ENCODE measurements at regions not wholly inside any gene's neighbourhood (a gene's known extent, or its start where the extent isn't known, plus 50 kb on each side); places are given as distances from the start of the nearest gene placed in this dataset.
"Not testable (repeated sequence)": the region's sequence is repeated elsewhere in the genome, so short reads cannot be mapped to it uniquely, and the experiment has no call there.

DNA sequence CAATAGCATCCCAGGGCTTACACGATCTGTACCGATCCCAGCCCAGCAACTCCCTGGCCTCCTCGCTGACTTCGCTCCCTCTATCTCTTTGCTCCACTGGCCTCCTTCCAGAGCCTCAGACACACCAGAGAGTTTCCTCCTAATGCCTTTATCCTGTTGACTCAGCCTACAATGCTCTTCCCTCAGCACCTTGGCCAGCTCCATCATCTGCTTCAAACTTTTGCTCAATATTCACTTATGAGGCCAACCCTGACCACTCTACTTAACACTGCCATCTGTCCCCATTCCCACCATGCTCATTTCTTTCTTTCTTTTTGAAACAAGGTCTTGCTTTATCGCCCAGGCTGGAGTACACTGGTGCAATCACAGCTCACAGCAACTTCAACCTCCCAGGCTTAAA lies 180.9 kb downstream of the CEP170 start:
- DNase-seq: not testable (repeated sequence)

DNA sequence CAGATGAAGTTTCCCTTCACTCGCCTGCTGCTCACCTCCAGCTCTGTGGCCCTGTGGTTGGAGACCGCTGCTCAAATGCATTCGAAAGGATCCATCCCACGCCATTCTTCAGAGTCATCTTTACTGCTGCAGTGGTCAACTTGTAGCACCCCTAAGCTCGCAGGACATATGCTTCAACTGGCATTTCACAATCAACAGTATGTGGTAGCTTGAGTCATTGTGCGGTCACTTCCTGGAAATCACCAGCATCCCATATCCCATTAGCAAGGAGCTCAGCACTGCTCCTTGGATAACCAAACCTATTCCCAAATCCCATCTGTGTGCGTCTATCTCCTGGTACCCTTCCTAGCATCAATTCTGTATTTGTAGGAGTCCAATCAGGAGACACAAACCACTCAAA lies 188.0 kb downstream of the CEP170 start:
- not testable (repeated sequence) for DNase-seq

- not testable (repeated sequence) for DNase-seq
These were observed 193.1 kb downstream of the CEP170 start for GRCh38 chr1:243061965-243062364.

DNA sequence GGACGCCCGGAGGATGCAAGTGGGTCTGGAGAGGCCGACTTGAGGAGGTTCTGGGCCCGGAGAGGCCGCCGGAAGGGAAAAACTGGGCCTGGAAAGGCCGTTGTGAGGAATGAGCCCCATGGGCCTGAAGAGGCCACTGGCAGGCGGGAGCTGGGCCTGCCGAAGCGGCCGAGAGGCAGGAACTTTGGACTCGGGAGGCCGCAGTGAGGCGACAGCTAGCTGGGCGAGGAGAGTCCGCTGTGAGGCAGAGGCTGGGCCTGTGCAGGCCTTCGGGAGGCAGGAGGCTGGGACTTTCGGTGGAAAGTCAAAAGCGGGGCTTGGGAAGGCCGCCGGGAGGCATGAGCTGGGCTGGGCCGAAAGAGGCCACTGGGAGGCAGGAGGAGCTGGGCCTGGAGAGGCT lies 199.6 kb downstream of the CEP170 start:
- not testable (repeated sequence) for DNase-seq

GRCh38 chr1:243055091-243055490 lies 200.0 kb downstream of the CEP170 start:
- DNase-seq: not testable (repeated sequence)

- DNase-seq: not testable (repeated sequence)
These were observed 200.4 kb downstream of the CEP170 start for GRCh38 chr1:243054681-243055080.

GRCh38 chr1:243053048-243053447 lies 202.0 kb downstream of the CEP170 start:
- not testable (repeated sequence) for DNase-seq

DNA sequence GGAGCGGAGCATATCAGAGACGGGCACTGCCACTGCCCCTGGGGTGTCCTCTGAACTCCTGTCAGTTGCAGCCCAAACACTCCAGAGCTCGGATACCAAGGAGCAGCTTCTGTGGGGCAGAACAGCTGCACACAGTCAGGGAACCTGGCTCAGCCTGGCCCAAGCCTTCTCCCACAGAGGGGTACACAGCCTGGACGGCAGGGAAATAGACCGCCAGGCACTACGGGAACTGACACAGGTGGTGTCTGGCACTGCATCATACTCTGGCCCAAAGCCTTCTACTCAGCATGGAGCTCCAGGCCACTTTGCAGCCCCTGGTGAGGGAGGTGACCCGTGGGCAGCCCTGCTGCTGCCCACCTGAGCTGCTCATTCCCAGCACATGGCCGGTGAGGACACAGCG lies 204.5 kb downstream of the CEP170 start:
- DNase-seq: not testable (repeated sequence)

DNA sequence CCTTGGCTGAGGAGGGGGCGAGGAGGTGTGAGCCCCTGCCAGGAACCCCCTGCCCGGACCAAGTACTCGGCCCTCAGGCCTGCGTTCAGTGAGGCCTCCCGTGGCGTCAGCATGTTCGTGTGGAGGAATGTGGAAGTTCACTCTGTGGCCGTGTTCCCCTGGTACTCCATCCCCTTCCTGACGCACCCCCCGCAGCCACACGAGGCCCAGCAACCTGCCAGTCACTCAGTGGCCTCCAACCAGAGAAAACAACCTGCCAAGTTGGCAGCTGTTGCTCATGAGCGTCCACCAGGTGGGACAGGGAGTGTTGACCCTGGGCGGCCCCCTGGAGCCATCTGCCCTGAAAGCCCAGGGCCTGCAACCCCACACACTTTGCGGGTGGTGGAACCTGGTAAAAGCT lies 205.4 kb downstream of the CEP170 start:
- DNase-seq: not testable (repeated sequence)

- DNase-seq: not testable (repeated sequence)
These were observed 233.7 kb downstream of the CEP170 start for GRCh38 chr1:243021365-243021764.

DNA sequence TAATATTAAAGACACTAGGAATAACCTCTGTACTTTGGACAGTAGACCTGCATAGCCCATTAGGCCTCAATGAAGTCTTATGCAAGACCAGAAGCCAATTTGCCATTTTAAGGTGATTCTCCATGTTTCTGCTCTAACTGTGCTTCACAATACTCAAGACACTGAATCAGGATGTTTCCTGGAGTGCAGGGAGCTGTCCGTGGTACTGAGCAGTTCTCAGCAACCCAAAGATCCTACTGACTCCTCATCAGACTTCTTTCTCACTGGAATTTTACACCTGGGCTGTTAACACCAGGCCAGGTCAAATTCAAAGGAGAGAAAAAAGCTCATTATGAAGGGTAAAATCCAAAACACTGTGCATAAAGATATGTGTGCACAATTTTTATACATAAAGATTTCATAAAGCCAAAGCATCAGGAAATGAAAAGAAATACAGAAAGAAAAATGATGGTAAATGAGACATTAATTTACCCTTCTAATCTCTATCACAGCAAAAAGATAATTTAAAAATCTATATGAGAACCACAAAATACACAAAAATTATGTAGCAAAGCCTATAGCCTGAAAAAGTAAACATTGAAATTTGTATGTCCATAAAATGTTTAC lies 235.9 kb downstream of the CEP170 start:
- DNase-seq: not testable (repeated sequence)

- DNase-seq: not testable (repeated sequence)
These were observed 244.4 kb downstream of the CEP170 start for GRCh38 chr1:243010719-243011118.

GRCh38 chr1:243001003-243001402 lies 254.1 kb downstream of the CEP170 start:
- not testable (repeated sequence) for DNase-seq

GRCh38 chr1:242992776-242993175 lies 262.3 kb downstream of the CEP170 start:
- DNase-seq: not testable (repeated sequence)

- not testable (repeated sequence) for DNase-seq
These were observed 270.0 kb downstream of the CEP170 start for GRCh38 chr1:242985096-242985495.

DNA sequence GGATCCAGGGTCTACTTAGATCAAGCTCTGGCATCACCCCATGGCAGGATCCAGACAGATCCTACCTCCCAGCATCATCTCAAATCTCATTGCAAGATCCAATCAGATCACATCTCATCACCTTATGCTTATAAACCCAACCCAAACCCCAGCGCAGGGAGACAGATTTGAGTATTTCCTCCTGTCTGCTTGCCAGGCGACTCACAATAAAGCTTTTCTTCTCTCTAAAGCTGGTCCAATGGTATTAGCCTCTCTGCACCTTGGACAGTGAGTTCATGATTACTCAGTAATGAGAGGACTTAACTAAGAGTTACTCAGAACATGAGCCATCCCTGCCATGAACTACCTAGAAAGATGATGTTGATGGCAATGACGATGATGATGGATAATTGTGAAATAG lies 281.7 kb downstream of the CEP170 start:
- DNase-seq: peak; percentile 22

GRCh38 chr1:242966892-242967291 lies 288.2 kb downstream of the CEP170 start:
- no peak for DNase-seq

DNA sequence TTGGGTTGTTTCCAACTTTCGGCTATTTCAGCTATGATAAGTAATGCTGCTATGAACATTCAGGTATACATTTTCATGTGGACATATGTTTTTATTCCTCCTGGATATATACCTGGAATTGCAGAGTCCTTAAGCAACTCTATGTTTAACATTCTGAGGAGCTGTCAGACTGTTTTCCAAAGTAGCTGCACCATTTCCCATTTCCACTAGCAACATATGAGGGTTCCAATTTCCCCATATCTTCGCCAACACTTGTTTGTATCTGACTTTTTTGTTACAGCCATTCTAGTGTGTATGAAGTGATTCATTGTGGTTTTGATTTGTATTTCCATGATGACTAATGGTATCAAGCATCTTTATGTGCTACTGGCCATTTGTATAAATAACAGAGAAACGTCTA lies 295.7 kb downstream of the CEP170 start:
- DNase-seq: not testable (repeated sequence)

DNA sequence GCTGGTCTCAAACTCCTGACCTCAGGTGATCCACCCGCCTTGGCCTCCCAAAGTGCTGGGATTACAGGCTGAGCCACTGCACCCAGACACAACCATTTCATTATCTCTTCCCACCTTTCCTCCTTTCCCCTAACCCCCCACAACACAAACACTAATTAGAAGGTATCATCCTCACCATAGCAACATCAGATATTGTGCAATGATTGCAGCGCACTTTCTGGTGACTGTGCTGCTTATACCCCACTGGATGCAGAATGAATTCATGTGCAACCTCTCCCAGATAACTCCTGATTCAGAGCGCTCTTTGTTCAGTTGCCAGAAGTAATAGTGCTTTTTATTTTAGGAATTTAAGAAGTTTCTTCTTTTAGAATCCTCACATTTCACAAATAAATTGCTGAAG lies 300.1 kb downstream of the CEP170 start:
- not testable (repeated sequence) for DNase-seq

DNA sequence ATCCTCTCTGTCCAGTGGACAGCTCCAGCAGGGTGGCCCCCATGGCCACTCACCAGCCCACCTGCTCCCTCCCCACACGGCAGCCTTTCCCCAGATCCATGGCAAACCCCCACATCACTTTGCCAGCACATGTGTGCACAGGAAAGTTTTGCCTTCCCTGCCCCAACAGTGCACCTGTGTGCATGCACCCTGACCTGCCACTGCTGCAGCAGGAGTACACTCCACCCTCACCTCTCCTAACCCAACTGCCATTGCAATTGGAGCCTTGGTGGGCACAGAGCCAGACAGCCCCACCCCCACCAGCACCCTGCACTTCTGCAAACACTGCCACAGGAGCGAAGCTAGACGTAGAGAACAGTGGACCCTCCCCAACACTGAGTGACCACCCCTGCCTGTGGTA lies 308.9 kb downstream of the CEP170 start:
- no peak for DNase-seq

DNA sequence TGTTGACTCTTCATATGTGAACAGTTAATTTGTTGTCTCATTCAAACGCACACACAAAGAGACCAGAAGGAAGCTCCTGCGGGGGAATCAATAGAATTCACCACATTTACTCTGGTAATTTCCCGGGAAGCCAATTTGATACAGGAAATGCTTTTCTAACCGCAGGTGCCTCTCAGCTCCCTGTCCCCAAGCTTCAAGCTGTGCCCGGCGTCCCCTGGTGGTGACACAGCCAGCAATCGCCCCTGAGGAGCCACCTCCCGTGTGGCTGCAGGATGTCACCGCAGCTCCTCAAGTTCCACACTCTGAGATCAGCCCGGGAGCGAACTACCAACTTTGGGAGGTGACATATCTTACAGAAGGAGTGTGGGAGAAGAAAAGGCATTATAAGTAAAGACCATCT lies 318.4 kb downstream of the CEP170 start:
- DNase-seq: not testable (repeated sequence)

GRCh38 chr1:242924717-242925116 lies 330.4 kb downstream of the CEP170 start:
- DNase-seq: not testable (repeated sequence)

DNA sequence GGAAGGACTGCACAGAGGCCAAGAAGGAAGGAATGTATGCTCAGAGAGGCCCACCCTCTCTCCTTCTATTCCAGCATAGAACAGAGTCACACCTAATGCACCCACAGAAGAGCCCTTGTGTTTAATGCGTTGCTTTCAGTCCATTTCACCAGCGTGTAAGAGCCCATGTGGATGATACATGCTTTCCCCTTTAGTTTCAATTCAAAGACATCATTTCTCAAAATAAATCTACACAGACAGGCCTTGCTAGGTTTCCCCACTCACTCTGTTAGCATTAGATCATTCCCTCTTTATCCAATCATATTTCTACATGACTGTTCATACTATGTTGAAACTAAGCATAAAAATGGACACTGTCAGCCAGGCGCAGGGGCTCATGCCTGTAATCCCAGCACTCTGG lies 331.5 kb downstream of the CEP170 start:
- DNase-seq: not testable (repeated sequence)

DNA sequence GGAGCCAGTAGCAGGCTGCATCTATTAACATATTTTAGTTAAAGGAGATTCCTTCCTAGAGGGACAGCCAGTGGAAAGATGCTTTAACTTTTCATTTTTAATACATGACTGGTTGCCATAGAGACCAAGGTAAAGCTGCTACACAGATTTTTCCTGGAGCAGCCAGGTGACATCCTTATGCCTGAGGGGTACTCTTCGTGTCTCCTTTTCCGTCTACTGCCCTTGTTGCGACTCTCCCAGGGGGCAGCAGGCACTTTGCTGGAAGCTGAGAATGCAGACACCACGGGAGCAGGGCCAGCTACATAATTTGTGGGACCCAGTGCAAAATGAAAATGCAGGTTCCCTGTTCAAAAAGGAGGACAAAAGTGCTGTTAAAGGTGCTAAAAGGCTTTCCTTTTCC lies 340.4 kb downstream of the CEP170 start:
- DNase-seq: not testable (repeated sequence)

DNA sequence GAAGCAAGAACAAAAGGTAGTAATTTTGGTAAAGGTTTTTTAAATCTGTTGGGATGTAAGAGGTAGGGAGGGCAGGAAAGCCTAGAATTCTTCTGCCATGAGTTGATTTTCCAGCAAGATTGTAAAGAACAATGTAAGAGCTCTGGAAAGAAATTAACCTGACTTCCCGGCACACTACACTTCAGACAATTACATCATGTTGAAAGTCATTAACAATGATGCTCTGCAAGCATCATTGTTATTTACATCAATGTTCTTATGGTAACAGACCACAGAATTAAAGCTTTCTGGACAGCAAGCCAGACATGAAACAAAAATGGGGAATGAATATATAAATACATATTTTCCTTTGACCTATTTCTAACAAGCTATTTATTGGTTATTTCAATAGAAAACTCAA lies 342.2 kb downstream of the CEP170 start:
- not testable (repeated sequence) for DNase-seq

Measured in fibroblast of upper back skin (primary cell).